Left colon (tissue), 2 donors: ENCODE measurements at regions not wholly inside any gene's neighbourhood (a gene's known extent, or its start where the extent isn't known, plus 50 kb on each side); places are given as distances from the start of the nearest gene placed in this dataset.

Experiments used
- ATAC-seq: fragments of 200-7000 bp; cut with Tn5 transposase; one replicate; pipeline ENCODE4 v1.9.1; 2020; ENCODE audit warnings: mild to moderate bottlenecking, moderate library complexity
- DNase-seq, 2 donors: peaks; one replicate each; pipeline ENCODE4 v3.0.0-alpha.2; 2020
- intact Hi-C, 2 donors: fragments of 100-400 bp; cut with DNase I in 1 of 2; cut with micrococcal nuclease in 1 of 2; formaldehyde crosslinking; loops; one replicate each; pipeline versions ENCODE4 v1.11.2 to v1.14.0; 2022; cut with DNase I, micrococcal nuclease
- donor health status: DM: no; HTN: no; CAD: no.
- donor health status: DM: yes; HTN: yes; CAD: no.

DNA sequence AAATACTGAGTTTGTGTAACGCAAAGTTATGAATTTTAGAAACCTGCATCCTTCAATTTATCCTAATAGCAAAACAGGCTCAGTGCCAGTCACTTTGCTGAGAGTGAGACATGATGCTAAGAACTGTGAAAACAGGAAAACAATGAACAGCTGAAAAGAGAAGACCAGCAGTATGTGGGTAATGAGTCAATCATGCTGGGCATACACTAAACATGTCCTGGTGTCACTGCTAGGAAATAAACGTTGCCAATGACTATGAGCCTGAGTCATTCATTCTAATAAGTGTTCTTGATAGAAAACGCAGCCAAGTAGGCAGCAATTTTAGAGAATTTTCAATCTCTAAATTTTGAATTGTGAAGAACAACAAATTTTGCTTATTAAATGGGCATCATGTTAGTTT is 237.3 kb downstream of the GALR1 start:
- ATAC-seq, result no peak
- DNase-seq, result no peak
- intact Hi-C loops, result no loop called here

GRCh38 chr18:77487951-77488740 is 238.5 kb downstream of the GALR1 start:
- intact Hi-C loops, result no loop called here
- DNase-seq (no peak), ATAC-seq (no peak)

DNA sequence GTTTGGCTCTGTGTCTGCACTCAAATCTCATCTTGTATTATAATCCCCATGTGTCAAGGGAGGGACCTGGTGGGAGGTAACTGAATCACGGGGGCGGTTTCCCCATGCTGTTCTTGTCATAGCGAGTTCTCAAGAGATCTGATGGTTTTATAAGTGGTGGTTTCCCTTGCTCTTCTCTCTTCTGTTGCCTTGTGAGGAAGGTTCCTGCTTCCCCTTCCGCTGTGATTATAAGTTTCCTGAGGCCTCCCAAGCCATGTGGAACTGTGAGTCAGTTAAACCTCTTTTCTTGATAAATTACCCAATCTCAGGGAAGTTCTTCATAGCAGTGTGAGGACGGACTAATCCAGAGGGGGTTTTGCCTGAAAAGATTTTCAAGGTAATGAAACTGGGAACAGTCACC is 245.4 kb downstream of the GALR1 start:
- no peak for ATAC-seq
- DNase-seq, result no peak
- intact Hi-C loops, result no loop called here

DNA sequence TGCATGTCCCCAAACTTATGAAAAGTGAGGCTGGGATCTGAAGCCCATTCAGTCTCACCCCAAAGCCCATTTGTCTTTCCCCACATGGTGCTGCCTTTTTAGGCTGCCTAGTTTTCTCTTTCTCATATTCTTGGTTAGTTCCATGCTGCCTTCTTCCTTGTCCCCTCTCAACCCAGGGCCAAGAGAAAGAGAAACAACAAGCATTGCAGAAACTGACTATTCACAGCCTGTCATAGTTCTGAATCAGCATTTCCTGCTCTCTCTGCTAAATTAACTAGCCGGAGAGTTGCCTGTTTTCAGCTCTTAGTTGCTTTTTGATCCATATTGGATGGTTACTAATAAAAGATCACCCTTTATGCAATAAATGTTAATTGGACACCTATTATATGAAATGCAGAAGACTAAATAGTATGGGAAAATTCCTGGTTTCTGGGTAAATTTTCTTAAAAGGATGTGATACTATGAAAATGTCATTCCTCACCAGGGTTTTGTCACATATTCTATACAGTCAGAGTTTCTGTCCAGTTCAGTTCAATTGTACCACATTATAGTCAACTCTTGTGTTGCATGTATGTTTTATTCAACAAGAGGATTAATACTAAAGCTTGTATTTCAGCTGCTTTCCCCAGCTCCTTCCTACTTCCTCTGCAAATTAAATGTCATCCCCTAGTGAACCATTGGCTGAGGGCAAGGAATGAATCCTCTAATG is 246.5 kb downstream of the GALR1 start:
- no peak for DNase-seq
- ATAC-seq, result no peak
- intact Hi-C loops, result no loop called here

DNA sequence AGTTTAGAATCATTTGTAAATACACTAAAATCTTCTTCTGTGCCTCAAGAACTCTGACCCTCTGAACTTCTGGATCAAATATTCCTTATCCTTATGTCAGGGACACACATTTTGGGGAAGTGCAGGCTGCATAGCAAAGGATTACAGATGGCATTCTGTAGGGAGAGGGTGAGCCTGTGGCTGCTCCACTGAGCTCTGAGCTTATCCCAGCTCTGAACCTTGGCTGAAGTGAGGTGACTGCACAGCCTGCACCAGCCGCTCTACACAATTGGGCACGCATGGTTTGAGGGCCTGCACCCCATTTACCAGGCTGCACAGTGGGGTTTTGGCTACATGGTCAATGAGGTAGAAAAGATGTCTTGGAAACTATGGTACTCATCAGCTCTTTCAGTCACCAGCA is 251.6 kb downstream of the GALR1 start:
- DNase-seq (no peak), ATAC-seq (no peak)
- intact Hi-C loops, result no loop called here

- ATAC-seq, result no peak
- DNase-seq, result no peak
- intact Hi-C loops, result no loop called here
Observed at GRCh38 chr18:77505499-77505898, 255.9 kb downstream of the GALR1 start.

DNA sequence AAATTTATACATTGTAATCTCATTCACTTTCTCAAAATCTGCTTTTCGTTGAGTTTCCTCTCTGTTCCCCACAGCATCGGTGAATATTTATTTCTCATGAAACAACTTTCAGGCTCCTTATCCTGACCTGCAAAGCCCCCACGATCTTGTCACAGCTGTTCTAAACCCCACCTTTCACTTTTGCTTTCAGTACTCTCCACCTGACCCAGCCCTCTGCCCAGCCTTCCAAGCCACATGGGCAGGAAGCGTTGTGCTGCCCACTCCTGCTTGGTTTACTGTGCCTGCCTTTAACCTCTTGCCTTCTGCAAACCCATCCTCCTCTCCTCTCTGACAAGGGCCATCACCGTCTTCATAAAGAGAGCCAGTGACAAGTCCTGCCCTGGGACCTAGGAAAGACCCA is 262.5 kb downstream of the GALR1 start:
- no peak for ATAC-seq
- no peak for DNase-seq
- intact Hi-C loops, result no loop called here

GRCh38 chr18:77517901-77518300 is 268.3 kb downstream of the GALR1 start:
- no peak for DNase-seq
- ATAC-seq, result no peak
- intact Hi-C loops, result no loop called here

- intact Hi-C loops, result no loop called here
- DNase-seq (no peak), ATAC-seq (no peak)
Observed at GRCh38 chr18:77520767-77521166, 271.1 kb downstream of the GALR1 start.

DNA sequence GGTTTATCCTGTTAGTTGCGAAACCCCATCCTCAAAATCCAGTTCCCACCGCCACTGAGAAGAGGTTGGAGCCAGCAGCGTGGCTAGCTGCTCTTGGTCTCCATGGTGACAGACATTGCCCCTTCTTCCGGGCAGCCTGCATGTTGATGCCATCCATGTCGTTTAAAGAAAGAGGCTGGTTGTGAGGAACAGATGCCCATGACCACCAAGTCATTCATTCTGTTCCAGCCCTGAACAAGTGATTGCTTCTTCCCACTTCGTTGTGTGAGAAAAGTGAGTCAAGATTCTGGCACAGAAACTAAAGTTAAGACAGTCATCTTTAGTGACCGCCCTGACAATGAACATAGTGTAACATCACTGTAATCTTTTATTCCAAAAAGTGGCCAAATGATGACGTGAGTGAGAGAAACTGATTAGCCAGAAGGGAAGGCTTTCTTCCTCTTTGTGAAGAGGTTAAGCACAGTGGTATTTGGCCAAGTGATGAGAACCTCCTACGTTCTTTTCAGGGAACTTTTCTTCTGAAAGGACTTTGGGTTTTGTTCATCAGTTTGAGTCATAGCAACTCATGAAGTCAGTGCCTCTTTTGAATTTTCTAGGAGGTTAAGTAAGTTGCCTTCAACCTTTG is 272.5 kb downstream of the GALR1 start:
- intact Hi-C loops, result no loop called here
- ATAC-seq (no peak), DNase-seq (no peak)

- no peak for ATAC-seq
- no peak for DNase-seq
- intact Hi-C loops, result no loop called here
Observed at GRCh38 chr18:77524909-77525308, 275.3 kb downstream of the GALR1 start.

GRCh38 chr18:77526962-77527361 is 277.3 kb downstream of the GALR1 start:
- DNase-seq, result no peak
- no peak for ATAC-seq
- intact Hi-C loops, result no loop called here

DNA sequence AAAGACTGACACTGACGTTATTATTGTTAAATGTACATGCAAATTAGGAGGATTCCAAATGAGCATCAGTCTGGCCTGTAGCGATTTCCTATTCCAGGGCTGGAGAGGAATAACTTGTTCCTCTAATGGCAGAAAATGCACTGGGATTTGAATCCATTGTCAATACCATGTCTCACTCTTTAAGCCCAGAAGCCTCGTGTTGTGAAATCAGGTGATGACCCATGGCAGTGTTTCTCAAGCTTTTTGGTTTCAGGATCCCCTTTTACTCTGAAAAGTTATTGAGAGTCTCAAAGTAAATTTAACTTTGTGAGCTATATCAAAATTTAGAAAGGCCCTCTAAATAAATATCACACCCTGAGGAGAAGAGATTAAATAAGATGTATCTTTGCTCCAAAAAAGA is 279.2 kb downstream of the GALR1 start:
- DNase-seq (no peak), ATAC-seq (no peak)
- intact Hi-C loops, result no loop called here

DNA sequence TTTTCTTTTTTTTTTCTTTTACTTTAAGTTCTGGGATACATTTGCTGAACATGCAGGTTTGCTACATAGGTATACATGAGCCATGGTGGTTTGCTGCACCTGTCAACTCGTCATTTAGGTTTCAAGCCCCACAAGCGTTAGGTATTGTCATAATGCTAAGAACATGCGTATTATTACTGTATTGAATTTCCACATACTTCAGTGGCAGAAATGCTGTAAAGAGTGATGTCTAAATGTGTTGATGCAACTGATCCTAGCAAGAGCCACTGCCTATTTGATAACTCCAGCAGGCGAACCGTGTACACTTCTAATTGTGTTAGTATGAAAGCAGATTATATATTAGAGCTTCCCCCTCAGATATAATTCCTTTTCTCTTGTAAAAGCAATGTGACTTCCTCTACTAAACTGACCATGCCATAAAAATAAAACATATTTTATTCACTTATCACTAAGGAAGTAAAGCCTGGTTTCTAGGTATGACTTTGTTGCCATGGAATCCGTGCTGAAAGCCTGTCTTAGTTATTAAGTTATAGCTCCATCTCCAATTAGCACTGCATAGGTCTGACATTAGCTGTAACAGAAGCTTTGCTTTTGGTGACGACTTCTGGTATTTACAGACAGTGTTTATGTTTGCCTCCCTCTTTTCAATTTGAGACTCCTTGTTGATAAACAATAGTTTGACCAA is 280.0 kb downstream of the GALR1 start:
- DNase-seq (no peak), ATAC-seq (no peak)
- intact Hi-C loops, result no loop called here

GRCh38 chr18:77530732-77531131 is 281.1 kb downstream of the GALR1 start:
- ATAC-seq (no peak), DNase-seq (no peak)
- intact Hi-C loops, result no loop called here

DNA sequence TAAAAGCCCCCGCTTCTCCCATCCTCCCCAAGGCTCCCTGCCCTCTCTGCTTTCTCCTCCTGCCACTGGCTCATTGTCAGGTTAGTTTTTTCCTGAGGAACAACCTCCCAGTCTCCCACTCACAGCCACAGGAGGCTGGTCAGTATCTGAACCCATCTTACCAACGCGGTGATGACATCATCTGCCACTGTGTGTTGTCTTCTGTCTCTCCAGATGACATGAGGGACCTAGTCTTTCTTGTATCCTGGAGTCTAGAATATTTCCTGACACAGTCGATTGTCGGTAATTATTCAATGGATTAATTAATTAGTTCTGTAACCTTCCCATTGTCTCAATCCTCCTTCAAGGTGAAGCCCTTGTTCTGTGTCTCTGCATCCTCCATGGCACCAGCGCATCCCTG is 290.2 kb downstream of the GALR1 start:
- intact Hi-C loops, result no loop called here
- ATAC-seq (no peak), DNase-seq (no peak)

DNA sequence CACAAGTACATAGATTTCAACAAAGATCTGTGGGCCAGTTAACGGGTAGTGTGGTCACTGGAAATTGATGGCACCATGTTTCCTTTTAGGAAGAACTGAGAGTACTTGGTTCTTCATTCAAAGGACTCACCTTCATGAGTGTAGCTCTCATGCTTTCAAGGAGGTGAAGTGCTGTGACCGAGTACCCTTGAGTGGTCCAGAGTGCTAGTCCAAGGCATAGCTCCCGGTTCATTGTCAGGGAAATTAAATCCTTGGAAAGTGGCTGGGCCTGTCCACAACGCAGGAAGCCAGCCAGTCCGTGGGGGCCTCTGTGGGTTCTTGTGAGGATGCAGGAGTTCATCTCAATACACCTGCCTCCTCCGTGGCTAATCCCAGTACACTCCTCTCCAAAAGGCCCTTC is 295.1 kb downstream of the GALR1 start:
- intact Hi-C loops, result no loop called here
- ATAC-seq (no peak), DNase-seq (no peak)

- peak in 1 of 2 donors; percentile 35 for DNase-seq
- intact Hi-C loops, result no loop called here
- ATAC-seq, result peak; percentile 98
Observed at GRCh38 chr18:77547757-77548156, 298.1 kb downstream of the GALR1 start.

DNA sequence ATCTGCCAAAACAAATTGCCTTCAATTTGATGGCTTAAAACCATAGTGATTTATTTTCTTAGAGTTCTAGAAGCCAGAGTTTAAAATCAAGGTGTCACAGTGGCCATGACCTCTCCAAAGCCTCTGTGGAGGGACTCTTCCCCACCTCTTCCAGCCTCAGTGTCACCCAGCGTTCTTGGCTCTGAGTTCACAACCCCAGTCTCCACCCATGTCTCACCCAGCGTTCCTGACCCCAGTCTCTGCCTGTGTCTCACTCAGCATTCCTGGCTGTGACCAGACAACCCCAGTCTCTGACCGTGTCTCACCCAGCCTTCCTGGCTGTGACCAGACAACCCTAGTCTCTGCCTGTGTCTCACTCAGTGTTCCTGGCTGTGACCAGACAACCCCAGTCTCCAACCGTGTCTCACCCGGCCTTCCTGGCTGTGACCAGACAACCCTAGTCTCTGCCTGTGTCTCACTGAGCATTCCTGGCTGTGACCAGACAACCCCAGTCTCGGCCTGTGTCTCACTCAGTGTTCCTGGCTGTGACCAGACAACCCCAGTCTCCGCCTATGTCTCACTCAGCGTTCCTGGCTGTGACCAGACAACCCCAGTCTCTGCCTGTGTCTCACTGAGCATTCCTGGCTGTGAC is 299.3 kb downstream of the GALR1 start:
- ATAC-seq (no peak), DNase-seq (no peak)
- intact Hi-C loops, result no loop called here
